ENCODE measurements at regions not wholly inside any gene's neighbourhood (a gene's known extent, or its start where the extent isn't known, plus 50 kb on each side); places are given as distances from the start of the nearest gene placed in this dataset.

DNA sequence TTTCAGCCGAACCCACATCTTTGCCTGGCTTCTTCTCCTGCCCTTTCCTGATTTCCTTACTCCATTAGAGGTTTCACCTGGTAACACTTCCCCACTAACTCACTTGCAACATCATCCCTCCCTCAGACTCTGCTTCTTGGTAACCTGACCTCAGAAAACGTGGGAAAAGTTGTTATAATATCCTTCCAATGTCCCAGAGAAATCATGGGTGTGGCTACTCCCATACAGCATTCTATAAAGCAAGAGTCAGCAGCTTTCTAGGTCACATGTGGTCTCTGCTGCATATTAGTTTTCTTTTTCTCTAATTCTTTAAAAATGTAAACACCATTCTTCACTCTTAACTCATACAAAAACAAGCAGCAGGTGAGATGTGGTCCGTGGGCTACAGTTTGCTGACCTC is 283.1 kb upstream of the MAOA start:
- Histone ChIP-seq H4K20me1 (ENCODE audit: insufficient read depth, low read length, poor library complexity, severe bottlenecking) (no peaks in the 10 kb centered on the region), H3F3A (ENCODE audit: low read depth) (no peaks in the 10 kb centered on the region), H3K4me2 (ENCODE audit: low read depth, low read length, poor library complexity, severe bottlenecking) (no peak overlapping the region), H2AFZ (ENCODE audit: low read length) (no peak overlapping the region), H3K4me3 (ENCODE audit: low read length, poor library complexity, severe bottlenecking) (no peak overlapping the region), H3K36me3 (ENCODE audit: insufficient read depth, low read length) (no peaks in the 10 kb centered on the region), H3K9me3 (ENCODE audit: insufficient read depth, low read depth, low read length) (no peaks in the 10 kb centered on the region), H3K79me2 (ENCODE audit: insufficient read depth, low read length) (no peaks in the 10 kb centered on the region), H3K9ac (ENCODE audit: low read depth, low read length, poor library complexity, severe bottlenecking) (no peak overlapping the region), H3K9me2 (replicated peaks; ENCODE audit: low read depth, low read length) (no peaks in the 10 kb centered on the region), H3K27me3 (ENCODE audit: insufficient read depth, low read length, poor library complexity, severe bottlenecking) (no peaks in the 10 kb centered on the region), H3K4me1 (ENCODE audit: insufficient read depth, low read length, poor library complexity, severe bottlenecking) (no peaks in the 10 kb centered on the region)
- TF ChIP-seq EZH2phosphoT487 (IDR thresholded peaks at IDR 0.05; ENCODE audit: borderline replicate concordance), result no peak
- TF ChIP-seq CTCF (conservative IDR thresholded peaks at IDR 0.05; ENCODE audit: low read length), result no peak

DNA sequence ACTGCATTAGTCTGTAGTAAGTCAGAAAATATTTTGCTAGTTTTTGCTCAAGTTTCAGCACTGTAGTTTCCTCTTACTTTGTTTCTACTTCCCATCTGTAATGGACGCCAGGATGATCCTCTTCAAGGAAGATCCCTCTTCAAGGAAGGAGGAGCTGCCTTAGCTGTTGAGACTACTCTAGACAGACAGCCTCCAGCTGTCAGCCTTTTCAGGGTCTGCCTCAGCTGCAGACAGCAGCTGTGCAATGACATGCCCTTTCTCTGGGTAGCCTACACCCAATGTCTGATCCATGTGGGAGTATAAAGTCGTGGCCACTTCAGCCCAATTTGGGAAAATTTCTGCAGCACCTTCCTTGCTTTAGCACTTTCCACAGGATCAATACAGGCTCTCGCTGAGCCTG is 281.0 kb upstream of the MAOA start:
- Histone ChIP-seq H3K9me3 (ENCODE audit: insufficient read depth, low read depth, low read length) (no peaks in the 10 kb centered on the region), H3K36me3 (ENCODE audit: insufficient read depth, low read length) (no peaks in the 10 kb centered on the region), H3K9me2 (replicated peaks; ENCODE audit: low read depth, low read length) (no peaks in the 10 kb centered on the region), H2AFZ (ENCODE audit: low read length) (no peak overlapping the region), H4K20me1 (ENCODE audit: insufficient read depth, low read length, poor library complexity, severe bottlenecking) (no peaks in the 10 kb centered on the region), H3K9ac (ENCODE audit: low read depth, low read length, poor library complexity, severe bottlenecking) (no peak overlapping the region), H3K4me1 (ENCODE audit: insufficient read depth, low read length, poor library complexity, severe bottlenecking) (no peaks in the 10 kb centered on the region), H3K4me2 (ENCODE audit: low read depth, low read length, poor library complexity, severe bottlenecking) (no peak overlapping the region), H3F3A (ENCODE audit: low read depth) (no peaks in the 10 kb centered on the region), H3K27me3 (ENCODE audit: insufficient read depth, low read length, poor library complexity, severe bottlenecking) (no peaks in the 10 kb centered on the region), H3K79me2 (ENCODE audit: insufficient read depth, low read length) (no peaks in the 10 kb centered on the region), H3K4me3 (ENCODE audit: low read length, poor library complexity, severe bottlenecking) (no peak overlapping the region)
- no peak for TF ChIP-seq CTCF (conservative IDR thresholded peaks at IDR 0.05; ENCODE audit: low read length)
- no peak for TF ChIP-seq EZH2phosphoT487 (IDR thresholded peaks at IDR 0.05; ENCODE audit: borderline replicate concordance)

GRCh38 chrX:43380704-43381103 is 275.4 kb upstream of the MAOA start:
- no peaks in the 10 kb centered on the region for H4K20me1 ChIP-seq (ENCODE audit: insufficient read depth, low read length, poor library complexity, severe bottlenecking)
- no peaks in the 10 kb centered on the region for H3K79me2 ChIP-seq (ENCODE audit: insufficient read depth, low read length)
- TF ChIP-seq EZH2phosphoT487 (IDR thresholded peaks at IDR 0.05; ENCODE audit: borderline replicate concordance) (no peak), CTCF (conservative IDR thresholded peaks at IDR 0.05; ENCODE audit: low read length) (no peak)
- H2AFZ ChIP-seq (ENCODE audit: low read length), result no peak overlapping the region
- no peaks in the 10 kb centered on the region for H3F3A ChIP-seq (ENCODE audit: low read depth)
- no peak overlapping the region for H3K9ac ChIP-seq (ENCODE audit: low read depth, low read length, poor library complexity, severe bottlenecking)
- no peaks in the 10 kb centered on the region for H3K4me1 ChIP-seq (ENCODE audit: insufficient read depth, low read length, poor library complexity, severe bottlenecking)
- H3K4me2 ChIP-seq (ENCODE audit: low read depth, low read length, poor library complexity, severe bottlenecking), result no peak overlapping the region
- H3K9me2 ChIP-seq (replicated peaks; ENCODE audit: low read depth, low read length), result no peaks in the 10 kb centered on the region
- no peaks in the 10 kb centered on the region for H3K9me3 ChIP-seq (ENCODE audit: insufficient read depth, low read depth, low read length)
- H3K36me3 ChIP-seq (ENCODE audit: insufficient read depth, low read length), result no peaks in the 10 kb centered on the region
- no peak overlapping the region for H3K4me3 ChIP-seq (ENCODE audit: low read length, poor library complexity, severe bottlenecking)
- no peaks in the 10 kb centered on the region for H3K27me3 ChIP-seq (ENCODE audit: insufficient read depth, low read length, poor library complexity, severe bottlenecking)
